ENCODE measurements at regions not wholly inside any gene's neighbourhood (a gene's known extent, or its start where the extent isn't known, plus 50 kb on each side); places are given as distances from the start of the nearest gene placed in this dataset.
"Not testable (repeated sequence)": the region's sequence is repeated elsewhere in the genome, so short reads cannot be mapped to it uniquely, and the experiment has no call there.

DNA sequence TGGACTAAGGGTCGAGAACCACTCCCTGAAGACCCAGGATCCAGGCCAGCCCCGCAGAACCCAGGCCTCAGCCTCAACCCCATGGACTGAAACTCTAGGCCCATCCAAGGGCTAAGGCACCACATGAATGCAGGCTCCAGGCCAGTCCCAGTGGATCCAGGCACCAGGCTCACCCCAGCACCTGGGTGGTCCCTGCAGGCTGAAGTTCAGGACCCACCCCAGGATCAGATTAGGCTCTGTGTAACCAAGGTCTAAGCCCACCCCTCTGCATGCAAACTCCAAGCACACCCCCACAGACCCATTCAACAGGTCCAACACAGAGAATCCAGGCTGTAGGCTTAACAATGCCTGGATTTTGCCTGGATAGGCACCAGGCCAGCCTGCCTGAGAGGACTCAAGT is 1876.2 kb downstream of the PCDH9 start:
- H2AFZ ChIP-seq (ENCODE audit: low read depth, low read length, severe bottlenecking) = no peak overlapping the region
- H3K27me3 ChIP-seq (ENCODE audit: low read length) = no peaks in the 10 kb centered on the region
- H3K79me2 ChIP-seq (ENCODE audit: insufficient read depth, low read length) = no peaks in the 10 kb centered on the region
- TF ChIP-seq EZH2phosphoT487 (conservative IDR thresholded peaks at IDR 0.05; ENCODE audit: low read length) = no peak
- TF ChIP-seq, protein P1, sequence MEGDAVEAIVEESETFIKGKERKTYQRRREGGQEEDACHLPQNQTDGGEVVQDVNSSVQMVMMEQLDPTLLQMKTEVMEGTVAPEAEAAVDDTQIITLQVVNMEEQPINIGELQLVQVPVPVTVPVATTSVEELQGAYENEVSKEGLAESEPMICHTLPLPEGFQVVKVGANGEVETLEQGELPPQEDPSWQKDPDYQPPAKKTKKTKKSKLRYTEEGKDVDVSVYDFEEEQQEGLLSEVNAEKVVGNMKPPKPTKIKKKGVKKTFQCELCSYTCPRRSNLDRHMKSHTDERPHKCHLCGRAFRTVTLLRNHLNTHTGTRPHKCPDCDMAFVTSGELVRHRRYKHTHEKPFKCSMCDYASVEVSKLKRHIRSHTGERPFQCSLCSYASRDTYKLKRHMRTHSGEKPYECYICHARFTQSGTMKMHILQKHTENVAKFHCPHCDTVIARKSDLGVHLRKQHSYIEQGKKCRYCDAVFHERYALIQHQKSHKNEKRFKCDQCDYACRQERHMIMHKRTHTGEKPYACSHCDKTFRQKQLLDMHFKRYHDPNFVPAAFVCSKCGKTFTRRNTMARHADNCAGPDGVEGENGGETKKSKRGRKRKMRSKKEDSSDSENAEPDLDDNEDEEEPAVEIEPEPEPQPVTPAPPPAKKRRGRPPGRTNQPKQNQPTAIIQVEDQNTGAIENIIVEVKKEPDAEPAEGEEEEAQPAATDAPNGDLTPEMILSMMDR (IDR thresholded peaks at IDR 0.05; ENCODE audit: insufficient read depth, low read length, poor library complexity, severe bottlenecking) = no peak
- no peaks in the 10 kb centered on the region for H3K9me3 ChIP-seq (ENCODE audit: insufficient read depth, low read length)
- no peak overlapping the region for H3K9ac ChIP-seq (ENCODE audit: low read length)
- H3K4me2 ChIP-seq (ENCODE audit: low read depth, low read length, poor library complexity, severe bottlenecking) = no peak overlapping the region
- no peak overlapping the region for H3K4me3 ChIP-seq (ENCODE audit: insufficient read depth, low read length, poor library complexity, severe bottlenecking)
- H3F3A ChIP-seq (ENCODE audit: insufficient read depth) = no peaks in the 10 kb centered on the region
- H3K9me2 ChIP-seq (replicated peaks; ENCODE audit: insufficient read depth, low read length) = no peaks in the 10 kb centered on the region
- H3K36me3 ChIP-seq (ENCODE audit: low read length) = no peaks in the 10 kb centered on the region
- H3K27ac ChIP-seq (ENCODE audit: low read depth, low read length) = no peak overlapping the region
- no peaks in the 10 kb centered on the region for H4K20me1 ChIP-seq (ENCODE audit: low read depth, low read length)

DNA sequence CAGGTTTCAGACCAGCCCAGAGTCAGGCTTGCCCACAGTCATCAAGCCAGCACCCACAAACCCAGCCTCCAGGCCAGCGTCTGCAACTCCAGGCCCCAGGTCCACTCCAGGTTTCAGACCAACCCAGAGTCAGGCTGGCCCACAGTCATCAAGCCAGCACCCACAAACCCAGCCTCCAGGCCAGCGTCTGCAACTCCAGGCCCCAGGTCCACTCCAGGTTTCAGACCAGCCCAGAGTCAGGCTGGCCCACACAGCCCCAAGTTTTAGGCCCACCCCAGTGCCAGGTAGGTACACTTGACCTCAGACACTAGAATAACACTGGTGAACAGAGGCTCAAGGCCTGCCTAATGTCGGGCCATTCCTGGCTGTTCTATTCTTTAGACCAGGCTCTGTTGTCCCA is 1877.0 kb downstream of the PCDH9 start:
- not testable (repeated sequence) for H3K4me3 ChIP-seq (ENCODE audit: insufficient read depth, low read length, poor library complexity, severe bottlenecking); H3K79me2 ChIP-seq (ENCODE audit: insufficient read depth, low read length); H3F3A ChIP-seq (ENCODE audit: insufficient read depth); H3K9ac ChIP-seq (ENCODE audit: low read length); H3K4me2 ChIP-seq (ENCODE audit: low read depth, low read length, poor library complexity, severe bottlenecking); H3K9me2 ChIP-seq (replicated peaks; ENCODE audit: insufficient read depth, low read length); H3K36me3 ChIP-seq (ENCODE audit: low read length); H2AFZ ChIP-seq (ENCODE audit: low read depth, low read length, severe bottlenecking); H3K27ac ChIP-seq (ENCODE audit: low read depth, low read length); H3K27me3 ChIP-seq (ENCODE audit: low read length); H3K9me3 ChIP-seq (ENCODE audit: insufficient read depth, low read length); H4K20me1 ChIP-seq (ENCODE audit: low read depth, low read length)

DNA sequence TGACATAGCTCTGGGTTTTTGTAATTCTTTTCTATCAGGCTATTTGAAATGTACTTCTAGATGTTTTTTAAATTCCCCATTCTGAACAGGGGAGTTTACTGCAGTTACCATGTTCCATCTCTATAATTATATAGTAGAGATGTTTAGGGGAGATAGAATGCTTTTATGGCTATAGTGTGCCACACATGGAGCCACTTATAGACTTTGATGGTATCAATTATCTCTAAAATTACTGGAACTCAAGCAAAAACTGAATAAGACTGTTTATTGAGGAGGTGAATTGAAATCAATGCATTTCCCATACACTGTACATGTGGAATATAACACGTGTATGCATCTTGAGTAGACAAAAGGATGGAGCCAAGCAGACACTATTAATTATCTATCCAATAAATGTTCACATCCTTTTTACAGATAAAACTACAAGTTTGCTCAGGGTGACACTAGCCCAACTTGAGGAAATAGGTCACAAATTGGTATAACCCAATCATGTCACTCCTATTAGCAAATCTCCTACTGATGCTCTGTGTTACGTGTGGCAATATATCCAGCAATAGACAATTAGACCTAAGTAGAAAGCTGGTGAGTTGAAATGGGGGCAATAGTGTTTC is 1882.6 kb downstream of the PCDH9 start:
- Histone ChIP-seq H3K79me2 (ENCODE audit: insufficient read depth, low read length) (no peaks in the 10 kb centered on the region), H3K9me2 (replicated peaks; ENCODE audit: insufficient read depth, low read length) (no peaks in the 10 kb centered on the region), H4K20me1 (ENCODE audit: low read depth, low read length) (no peaks in the 10 kb centered on the region), H2AFZ (ENCODE audit: low read depth, low read length, severe bottlenecking) (no peak overlapping the region), H3K9me3 (ENCODE audit: insufficient read depth, low read length) (0 out of 2 replicates have a peak, but pooled peaks cover 5% of the 10 kb centered on the region), H3K9ac (ENCODE audit: low read length) (no peak overlapping the region), H3K4me2 (ENCODE audit: low read depth, low read length, poor library complexity, severe bottlenecking) (no peak overlapping the region), H3K4me3 (ENCODE audit: insufficient read depth, low read length, poor library complexity, severe bottlenecking) (no peak overlapping the region), H3F3A (ENCODE audit: insufficient read depth) (no peaks in the 10 kb centered on the region), H3K27ac (ENCODE audit: low read depth, low read length) (no peak overlapping the region), H3K36me3 (ENCODE audit: low read length) (0 out of 2 replicates have a peak, but pooled peaks cover under 1% of the 10 kb centered on the region), H3K27me3 (ENCODE audit: low read length) (no peaks in the 10 kb centered on the region)
- TF ChIP-seq EZH2phosphoT487 (conservative IDR thresholded peaks at IDR 0.05; ENCODE audit: low read length) = no peak
- TF ChIP-seq, protein P1 (IDR thresholded peaks at IDR 0.05; ENCODE audit: insufficient read depth, low read length, poor library complexity, severe bottlenecking) = no peak

DNA sequence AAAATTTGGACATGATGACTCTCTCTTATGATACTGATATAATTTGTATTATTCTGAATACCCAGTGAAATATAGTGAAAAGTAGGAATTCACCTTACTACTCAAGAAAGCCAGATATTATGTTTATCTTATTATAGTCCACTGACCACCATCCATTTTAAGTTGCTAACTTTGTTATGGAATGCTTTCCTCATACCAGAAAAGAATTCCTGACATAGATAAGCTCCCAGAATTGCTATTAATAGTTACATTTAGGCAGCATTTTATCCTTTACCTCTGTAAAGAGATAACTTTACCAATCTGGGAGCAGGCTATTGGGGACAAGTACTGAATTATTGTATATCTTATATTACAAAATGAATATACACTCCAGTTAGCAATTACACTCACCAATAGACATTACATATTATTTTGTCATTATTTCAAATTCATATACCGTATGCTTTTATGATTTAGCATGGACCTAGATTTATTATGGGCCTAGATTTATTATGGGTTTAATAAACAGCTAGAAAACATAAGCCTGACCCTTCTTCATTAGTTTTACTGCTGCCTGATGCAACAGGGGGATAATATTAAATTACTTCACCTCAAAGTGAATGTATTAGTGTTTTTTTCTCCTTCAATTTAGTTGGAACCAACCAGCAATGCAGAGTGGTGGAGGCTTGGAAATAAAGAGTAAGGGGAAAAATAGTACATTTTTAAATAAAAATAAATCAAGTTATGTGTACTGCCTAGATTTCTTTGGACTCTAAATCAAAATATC is 1886.1 kb downstream of the PCDH9 start:
- no peaks in the 10 kb centered on the region for H4K20me1 ChIP-seq (ENCODE audit: low read depth, low read length)
- no peaks in the 10 kb centered on the region for H3F3A ChIP-seq (ENCODE audit: insufficient read depth)
- H3K9me2 ChIP-seq (replicated peaks; ENCODE audit: insufficient read depth, low read length) = no peaks in the 10 kb centered on the region
- H3K9ac ChIP-seq (ENCODE audit: low read length) = no peak overlapping the region
- 0 out of 2 replicates have a peak, but pooled peaks cover 5% of the 10 kb centered on the region for H3K9me3 ChIP-seq (ENCODE audit: insufficient read depth, low read length)
- no peaks in the 10 kb centered on the region for H3K79me2 ChIP-seq (ENCODE audit: insufficient read depth, low read length)
- 0 out of 2 replicates have a peak, but pooled peaks cover 2% of the 10 kb centered on the region for H3K36me3 ChIP-seq (ENCODE audit: low read length)
- H2AFZ ChIP-seq (ENCODE audit: low read depth, low read length, severe bottlenecking) = no peak overlapping the region
- H3K4me3 ChIP-seq (ENCODE audit: insufficient read depth, low read length, poor library complexity, severe bottlenecking) = no peak overlapping the region
- no peak overlapping the region for H3K4me2 ChIP-seq (ENCODE audit: low read depth, low read length, poor library complexity, severe bottlenecking)
- H3K27ac ChIP-seq (ENCODE audit: low read depth, low read length) = no peak overlapping the region
- H3K27me3 ChIP-seq (ENCODE audit: low read length) = no peaks in the 10 kb centered on the region
- TF ChIP-seq EZH2phosphoT487 (conservative IDR thresholded peaks at IDR 0.05; ENCODE audit: low read length) = no peak
- TF ChIP-seq, protein P1 (IDR thresholded peaks at IDR 0.05; ENCODE audit: insufficient read depth, low read length, poor library complexity, severe bottlenecking) = no peak

All from SU-DHL-6 (cell line).